HTR-8/SVneo (cell line): ENCODE measurements at regions not wholly inside any gene's neighbourhood (a gene's known extent, or its start where the extent isn't known, plus 50 kb on each side); places are given as distances from the start of the nearest gene placed in this dataset.
"Not testable (repeated sequence)": the region's sequence is repeated elsewhere in the genome, so short reads cannot be mapped to it uniquely, and the experiment has no call there.

Experiments used
- DNase-seq: peaks from one replicate; pipeline ENCODE4 v3.0.0; 2011; ENCODE audit warnings: low spot score, mixed read lengths; ENCODE audit not compliant: insufficient read length
- FAIRE-seq: peaks from 2 replicates; lab custom pipeline; 2011; peaks lifted over from hg19 to GRCh38; lab: Jason Lieb, UNC

DNA sequence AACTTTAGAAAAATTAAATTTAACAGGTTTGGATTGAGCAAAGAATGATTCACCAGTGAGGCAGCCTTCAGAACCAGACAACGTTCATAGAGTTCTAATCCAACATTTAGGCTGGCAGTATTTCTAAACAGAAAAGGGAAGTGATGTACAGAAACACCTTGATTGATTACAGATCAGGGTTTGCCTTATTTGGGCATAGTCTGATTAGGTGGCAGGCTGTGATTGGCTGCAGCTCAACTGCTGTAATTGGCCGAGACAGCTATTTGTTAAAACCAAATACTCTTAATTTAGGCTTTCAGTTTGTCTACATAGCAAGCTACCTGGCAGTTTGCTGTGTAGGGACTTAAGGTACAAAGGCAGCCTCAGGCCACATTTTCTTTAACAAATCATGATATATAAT, 802.5 kb downstream of the IPMK start:
- DNase-seq (no peak), FAIRE-seq (no peak)

DNA sequence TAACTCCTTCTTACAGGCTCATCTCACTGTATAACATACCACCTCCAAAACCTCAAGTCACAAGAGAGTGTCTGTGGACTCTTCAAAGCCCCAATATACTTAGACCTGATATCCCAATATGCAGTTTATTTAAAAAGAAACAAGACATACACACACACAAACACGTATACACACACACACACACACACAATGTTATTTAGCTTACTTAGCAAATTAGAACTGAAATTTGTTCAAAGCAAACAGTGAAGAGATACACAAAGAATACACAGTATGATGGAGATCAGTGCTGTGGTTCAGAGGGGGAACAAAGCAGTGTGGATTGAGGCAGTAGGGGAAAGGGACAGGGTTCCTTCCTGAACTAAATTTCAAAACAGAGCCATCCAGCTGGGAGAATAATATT, 807.2 kb downstream of the IPMK start:
- DNase-seq (no peak), FAIRE-seq (no peak)

DNA sequence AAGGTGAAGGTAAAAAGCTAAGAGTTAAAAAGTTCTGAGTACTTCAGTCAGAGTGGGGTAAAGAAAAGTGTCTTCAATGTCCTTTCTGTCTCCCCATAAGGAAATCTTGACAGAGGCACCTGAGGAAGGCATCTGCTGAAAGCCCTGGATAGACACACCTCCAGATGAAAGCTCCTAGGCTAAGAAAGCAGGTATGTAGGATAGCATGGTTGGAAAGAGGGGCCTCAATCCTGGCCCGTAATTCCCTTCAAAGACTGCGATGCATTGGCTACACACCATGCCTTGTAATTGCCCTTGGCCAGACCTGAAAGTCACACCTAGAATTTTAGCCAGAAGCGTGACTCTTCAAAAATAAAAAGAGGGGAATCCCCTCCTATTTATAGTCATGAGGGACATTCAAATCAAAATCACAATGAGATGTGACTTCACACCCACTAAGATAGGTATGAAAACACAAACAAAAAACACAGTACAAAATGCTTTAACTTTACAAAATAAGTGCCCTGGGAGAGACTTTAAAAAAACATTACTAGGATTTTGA, 809.7 kb downstream of the IPMK start:
- FAIRE-seq = no peak
- DNase-seq = no peak

DNA sequence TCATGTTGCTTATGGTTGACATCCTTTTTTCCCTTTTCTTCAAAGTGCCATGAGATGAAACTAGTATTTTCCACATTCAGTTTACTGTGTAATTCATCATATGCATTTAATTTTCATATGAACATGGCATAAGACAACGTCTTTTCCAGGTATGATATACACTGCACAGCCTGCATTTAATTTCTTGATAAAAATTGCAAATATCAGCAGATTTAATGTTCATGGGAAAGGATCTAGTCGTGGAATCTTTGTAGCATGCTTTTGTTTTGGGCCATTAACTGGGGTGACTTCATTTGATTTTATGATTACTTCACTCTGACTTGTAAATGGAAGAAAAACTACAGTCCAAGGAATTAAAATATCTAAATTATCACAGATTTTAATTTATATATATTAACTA, 837.3 kb downstream of the IPMK start:
- FAIRE-seq = no peak
- no peak for DNase-seq

GRCh38 chr10:57420881-57421280, 846.8 kb downstream of the IPMK start:
- DNase-seq = no peak
- FAIRE-seq = no peak

- FAIRE-seq = no peak
These were observed 849.2 kb downstream of the IPMK start for GRCh38 chr10:57418476-57418875.

DNA sequence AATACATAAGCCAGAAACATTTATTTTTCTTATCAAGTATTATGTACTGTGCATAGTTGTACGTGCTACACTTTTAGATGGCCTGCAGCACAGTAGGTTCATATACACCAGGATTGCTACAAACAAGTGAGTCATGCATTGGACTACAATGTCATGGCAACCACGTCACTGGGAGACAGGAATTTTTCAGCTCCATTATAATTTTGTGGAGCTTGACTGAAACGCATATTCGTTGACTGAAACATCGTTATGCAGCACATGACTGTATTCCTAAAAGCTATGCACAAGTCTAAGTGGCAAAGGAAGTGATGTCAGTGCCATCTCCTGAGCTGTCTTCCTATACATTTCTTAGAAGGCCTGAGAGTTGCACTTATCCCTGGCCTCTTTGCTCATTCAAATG, 871.8 kb downstream of the IPMK start:
- no peak for FAIRE-seq
- DNase-seq = no peak

More at GRCh38 chr10:57418476-57418875, 849.2 kb downstream of the IPMK start:
- DNase-seq = no peak

DNA sequence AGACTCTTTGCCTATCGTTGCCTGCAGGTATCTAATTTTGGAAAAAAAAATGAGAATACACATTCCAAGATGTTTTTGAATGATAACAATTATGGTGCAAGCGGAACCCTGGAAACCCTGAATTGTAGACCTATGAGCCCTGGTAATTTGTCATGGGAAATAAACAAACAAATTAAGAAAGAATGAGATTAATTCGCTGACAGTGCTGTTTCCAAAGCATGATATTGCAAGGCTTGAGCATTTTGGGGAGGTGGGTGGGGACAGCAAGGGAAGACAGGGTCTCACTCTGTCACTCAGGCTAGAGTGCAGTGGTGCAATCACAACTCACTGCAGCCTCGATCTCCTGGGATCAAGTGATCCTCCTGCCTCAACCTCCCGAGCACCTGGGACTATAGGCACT, 900.3 kb downstream of the IPMK start:
- DNase-seq (no peak), FAIRE-seq (no peak)

DNA sequence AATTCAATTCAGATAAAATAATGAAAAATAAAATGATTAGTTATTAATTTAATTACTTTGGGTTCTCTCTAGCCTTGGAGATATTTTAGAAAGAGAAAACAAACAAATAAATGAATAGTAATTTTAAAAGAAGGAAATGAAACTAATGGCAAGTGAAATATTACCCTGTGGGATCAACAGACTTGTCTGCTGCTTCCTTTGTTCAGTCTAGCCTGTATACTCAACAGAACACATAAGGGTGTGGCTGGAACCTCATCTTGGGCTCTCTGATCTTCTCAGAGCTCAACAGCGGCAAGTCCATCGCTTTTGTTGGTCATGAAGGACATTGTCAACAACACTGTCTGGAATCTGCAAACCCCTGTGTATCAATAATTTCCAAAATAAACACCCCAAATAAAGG, 904.9 kb downstream of the IPMK start:
- DNase-seq = no peak
- no peak for FAIRE-seq

DNA sequence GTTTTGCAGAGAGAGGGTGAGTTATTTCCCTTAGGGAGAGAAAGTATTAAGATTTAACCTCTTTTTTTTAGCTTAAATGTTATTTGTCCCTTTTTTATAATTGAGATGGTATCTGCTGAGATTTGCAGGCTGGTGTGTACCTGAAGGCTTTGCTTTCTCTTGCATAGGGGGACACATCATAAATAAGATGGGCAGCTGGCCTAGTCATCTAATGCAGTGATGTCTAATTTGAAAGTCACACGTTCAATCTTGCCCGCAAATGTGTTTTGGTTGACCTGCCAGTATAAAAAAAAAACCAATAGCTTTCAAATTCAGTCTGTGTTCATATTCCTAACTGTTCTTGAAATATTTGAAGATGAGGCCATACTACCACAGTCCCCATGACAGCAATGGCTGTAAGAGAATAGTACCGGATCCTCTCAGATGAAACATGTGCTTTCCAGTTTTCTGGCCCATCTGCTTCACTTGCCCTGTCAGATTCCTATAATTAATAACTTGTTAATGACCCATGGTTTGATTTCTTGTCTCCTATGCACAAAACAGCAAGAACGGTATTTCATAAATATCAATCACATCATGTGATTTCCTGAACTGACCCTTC, 914.2 kb downstream of the IPMK start:
- DNase-seq (no peak), FAIRE-seq (no peak)

DNA sequence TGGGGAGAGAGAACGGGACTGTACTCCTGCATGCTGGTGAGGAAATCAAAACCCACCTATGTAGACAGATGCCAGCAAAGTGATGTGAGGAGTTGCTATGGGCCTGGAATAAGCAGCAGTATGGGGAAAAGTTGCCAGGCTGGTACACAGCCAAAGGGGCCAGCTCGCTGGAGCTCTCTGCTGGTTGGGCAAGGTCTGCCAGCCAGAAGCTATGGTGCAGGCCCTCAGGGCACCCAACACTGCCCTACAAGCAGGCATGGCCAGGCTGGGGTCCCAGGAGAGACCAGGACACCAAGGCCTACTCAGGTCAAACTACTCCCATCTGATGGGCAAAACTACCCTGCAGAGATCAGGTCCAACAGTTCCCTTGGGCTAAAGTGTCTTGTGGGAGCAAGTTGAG, 916.6 kb downstream of the IPMK start:
- FAIRE-seq (no peak), DNase-seq (no peak)

- DNase-seq (no peak), FAIRE-seq (peak; percentile 70)
These were observed 926.4 kb downstream of the IPMK start for GRCh38 chr10:57341294-57341693.

DNA sequence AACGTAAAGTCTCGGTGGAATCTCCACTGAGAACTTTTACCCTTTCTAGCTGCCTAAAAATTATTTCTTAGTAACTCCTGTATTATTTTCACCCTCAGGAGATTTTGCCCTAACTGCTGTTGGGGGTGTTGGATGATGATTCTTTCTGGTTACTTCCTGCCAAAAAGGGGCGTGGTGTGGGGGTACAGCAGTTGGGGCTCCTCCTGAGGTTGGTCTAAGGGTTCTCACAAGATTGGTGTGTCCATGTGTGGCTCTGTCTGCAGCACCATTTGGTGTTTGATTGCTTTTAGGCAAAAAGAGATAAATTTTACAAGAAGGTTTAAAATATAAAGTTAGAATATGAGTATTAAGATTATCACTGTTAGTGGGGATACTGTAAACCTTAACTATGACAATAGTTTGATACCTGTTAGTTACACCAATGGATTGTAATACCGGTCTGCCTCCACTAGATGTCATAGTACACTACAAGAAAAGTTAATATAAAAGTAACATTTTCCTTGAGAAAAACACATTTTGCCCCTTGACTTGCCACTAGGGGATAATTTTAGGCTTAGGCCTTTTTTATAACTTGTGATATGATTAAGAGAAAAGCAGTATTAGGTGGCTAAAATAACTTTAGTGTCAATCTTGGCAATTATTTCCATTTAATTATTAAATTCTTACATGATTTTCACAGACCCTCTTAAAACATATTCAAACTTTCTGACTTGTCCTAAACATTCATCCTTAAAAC, 928.7 kb downstream of the IPMK start:
- DNase-seq (peak; percentile 25), FAIRE-seq (no peak)

DNA sequence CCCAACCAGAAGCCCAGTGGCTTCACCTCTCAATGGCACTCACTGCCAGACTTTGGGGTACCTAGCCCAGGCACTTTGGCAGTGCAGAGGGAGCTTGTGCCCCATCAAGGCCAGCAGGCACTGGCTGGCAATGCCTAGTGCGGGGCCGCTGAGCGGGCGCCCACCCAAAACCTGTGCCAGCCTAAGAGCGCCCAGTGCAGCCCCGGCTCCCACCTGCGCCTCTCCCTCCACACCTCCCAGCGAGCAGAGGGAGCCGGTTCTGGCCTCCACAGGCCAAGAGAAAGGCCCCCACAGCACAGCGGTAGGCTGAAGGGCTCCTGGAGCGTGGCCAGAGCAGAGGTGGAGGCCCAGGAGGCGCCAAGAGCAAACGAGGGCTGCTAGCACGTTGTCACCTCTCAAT, 930.8 kb downstream of the IPMK start:
- DNase-seq (no peak), FAIRE-seq (no peak)

- FAIRE-seq = no peak
- no peak for DNase-seq
These were observed 931.4 kb downstream of the IPMK start for GRCh38 chr10:57336341-57336740.

GRCh38 chr10:57334523-57334922, 933.2 kb downstream of the IPMK start:
- FAIRE-seq (no peak), DNase-seq (no peak)

GRCh38 chr10:57333880-57334279, 933.8 kb downstream of the IPMK start:
- FAIRE-seq (no peak), DNase-seq (no peak)

- not testable (repeated sequence) for FAIRE-seq
These were observed 946.3 kb downstream of the IPMK start for GRCh38 chr10:57321400-57321854.

DNA sequence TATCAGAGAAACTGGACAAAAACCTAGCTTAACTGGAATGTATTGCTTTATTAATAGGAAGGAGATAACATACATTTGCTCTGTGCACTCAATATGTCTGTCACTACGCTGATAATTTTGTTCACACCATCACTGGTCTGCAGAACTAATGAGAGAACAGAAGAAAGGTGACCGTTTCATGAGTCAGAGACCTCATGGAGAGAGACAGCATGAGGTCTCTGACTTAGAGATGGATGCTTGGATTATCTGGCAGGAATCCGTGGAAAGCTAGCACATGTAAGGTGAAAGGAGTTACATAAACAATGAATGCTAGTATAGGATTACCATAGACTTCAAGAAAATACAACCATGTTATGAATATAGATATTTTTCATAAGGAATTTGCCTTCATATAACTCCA, 947.3 kb downstream of the IPMK start:
- FAIRE-seq (no peak), DNase-seq (no peak)

More at GRCh38 chr10:57321400-57321854, 946.3 kb downstream of the IPMK start:
- not testable (repeated sequence) for DNase-seq

- no peak for DNase-seq
- no peak for FAIRE-seq
These were observed 953.0 kb upstream of the ZWINT start for GRCh38 chr10:57314046-57314445.

- DNase-seq (no peak), FAIRE-seq (no peak)
These were observed 942.5 kb upstream of the ZWINT start for GRCh38 chr10:57303566-57303965.

DNA sequence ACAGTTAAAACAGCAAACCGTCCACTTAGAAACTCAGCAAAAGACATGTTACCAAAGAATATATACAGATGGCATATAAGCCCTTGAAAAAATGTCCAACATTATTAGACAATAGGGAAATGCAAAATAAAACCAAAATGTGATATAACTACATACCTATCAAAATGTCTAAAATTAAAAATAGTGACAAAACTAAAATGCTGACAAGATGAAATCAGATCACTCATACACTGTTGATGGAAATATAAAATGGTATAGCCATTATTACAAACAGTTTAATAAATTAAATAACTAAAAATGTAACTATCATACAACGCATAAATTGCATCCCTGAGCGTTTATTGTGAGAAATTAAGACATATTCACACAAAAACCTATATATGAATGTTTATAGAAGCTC, 939.7 kb upstream of the ZWINT start:
- FAIRE-seq = no peak

More for the DNA sequence above, 939.7 kb upstream of the ZWINT start:
- no peak for DNase-seq
